NOMO-1 (cell line): ENCODE measurements at regions not wholly inside any gene's neighbourhood (a gene's known extent, or its start where the extent isn't known, plus 50 kb on each side); places are given as distances from the start of the nearest gene placed in this dataset.

Source experiments
- DNase-seq, 2 experiments: peaks; one replicate each; lab custom pipeline; 2025; ENCODE audit not compliant: unreplicated experiment in 2 of 2; lab: John Stamatoyannopoulos, UW

- no peak for DNase-seq
Observed at GRCh38 chr20:57043669-57044268, 222.7 kb downstream of the BMP7 start.

- peak; percentile 16 to 36 for DNase-seq
Observed at GRCh38 chr20:57047281-57048026, 219.0 kb downstream of the BMP7 start.

- peak; percentile 80 to 81 for DNase-seq
Observed at GRCh38 chr20:57048027-57048869, 218.2 kb downstream of the BMP7 start.

DNA sequence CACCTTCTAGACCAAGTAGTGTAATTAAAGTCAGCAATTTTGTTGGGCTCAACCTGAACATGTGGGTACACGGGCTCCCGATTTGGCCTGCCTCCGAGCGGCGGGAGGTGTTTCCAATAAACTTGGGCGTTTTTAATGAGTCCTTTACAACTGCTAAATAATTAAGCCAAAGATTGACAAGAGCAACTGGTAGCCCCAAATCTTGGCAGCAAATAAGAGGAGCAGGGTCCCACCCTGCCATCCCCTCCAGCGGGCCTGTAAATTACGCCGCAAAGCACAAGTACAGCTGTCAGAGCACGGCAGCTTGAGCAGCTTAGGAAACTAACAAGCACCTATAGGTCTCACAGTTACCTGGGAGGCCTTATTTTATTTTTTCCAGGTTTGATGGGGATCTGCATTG is 217.1 kb downstream of the BMP7 start:
- DNase-seq = no peak

GRCh38 chr20:57051096-57051495 is 215.3 kb downstream of the BMP7 start:
- no peak for DNase-seq

- no peak for DNase-seq
Observed at GRCh38 chr20:57053067-57053466, 213.4 kb downstream of the BMP7 start.

GRCh38 chr20:57053793-57054552 is 212.5 kb downstream of the BMP7 start:
- DNase-seq = no peak

- no peak for DNase-seq
Observed at GRCh38 chr20:57055345-57055744, 211.1 kb downstream of the BMP7 start.

DNA sequence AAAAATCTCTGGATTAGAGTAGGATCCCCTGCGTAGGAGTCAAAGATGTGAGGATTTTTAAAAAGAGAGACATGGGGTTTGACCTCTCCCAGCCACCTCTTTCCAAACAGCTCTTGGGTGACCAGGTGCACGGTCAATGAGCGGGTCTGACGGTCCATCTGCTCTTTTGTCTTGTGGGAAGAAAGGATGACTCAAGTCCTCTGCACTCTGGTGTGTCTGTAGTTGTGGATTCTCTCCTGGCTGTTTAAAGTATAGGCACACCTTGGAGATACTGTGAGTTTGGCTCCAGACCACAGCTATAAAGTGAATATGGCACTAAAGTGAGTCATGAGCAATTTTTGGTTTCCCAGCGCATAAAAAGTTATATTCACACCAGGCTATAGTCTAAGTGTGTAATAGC is 209.8 kb downstream of the BMP7 start:
- DNase-seq = no peak

DNA sequence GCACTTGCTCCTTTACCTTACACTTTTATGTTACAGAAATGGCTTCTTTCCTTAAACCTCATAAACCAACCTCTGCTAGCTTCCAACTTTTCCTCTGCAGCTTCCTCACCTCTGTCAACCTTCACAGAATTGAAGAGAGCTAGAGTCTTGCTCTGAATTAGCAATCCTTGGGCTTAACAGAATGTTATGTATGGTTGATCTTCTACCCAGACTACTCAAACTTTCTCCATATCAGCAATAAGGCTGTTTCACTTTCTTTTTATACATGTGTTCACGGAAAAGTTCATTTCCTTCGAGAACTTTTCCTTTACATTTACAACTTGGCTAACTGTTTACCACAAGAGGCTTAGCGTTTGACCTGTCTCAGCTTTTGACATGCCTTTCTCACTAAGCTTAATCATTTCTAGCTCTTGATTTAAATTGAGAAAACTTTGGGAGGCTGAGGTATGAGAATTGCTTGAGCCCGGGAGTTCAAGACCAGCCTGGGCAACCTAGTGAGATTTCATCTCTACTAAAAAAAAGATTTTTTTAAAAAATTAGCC is 207.3 kb downstream of the BMP7 start:
- DNase-seq = no peak

DNA sequence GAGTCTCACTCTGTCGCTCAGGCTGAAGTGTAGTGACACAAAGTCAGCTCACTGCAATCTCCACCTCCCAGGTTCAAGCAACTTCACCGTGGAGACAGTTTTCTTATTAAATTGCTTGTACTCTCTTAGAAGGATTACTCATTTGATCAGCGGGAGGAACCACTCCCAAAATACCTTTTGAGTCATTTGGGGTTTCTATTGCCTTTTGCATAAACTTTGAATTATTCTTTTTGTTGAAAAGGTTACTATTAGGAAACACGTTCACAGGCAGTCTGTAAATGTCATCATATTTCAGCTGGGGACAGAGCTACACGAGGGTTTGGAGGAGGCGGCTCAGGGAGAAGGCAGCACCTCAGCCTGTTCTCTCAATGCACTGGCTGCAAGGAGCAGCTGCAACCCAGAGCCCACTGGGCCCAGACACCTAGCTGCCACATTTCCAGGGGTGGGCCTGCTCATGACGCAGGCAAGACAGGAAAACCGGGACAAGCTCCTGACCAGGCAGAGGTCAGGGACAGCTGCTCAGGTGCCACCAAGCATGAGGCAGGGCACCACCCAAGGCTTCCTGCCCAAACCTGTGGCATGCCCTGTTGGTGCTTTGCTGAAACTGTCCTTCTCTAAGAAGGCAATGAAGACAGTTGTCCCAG is 205.9 kb downstream of the BMP7 start:
- peak in 1 of 2 experiments; percentile 20 for DNase-seq

- no peak for DNase-seq
Observed at GRCh38 chr20:57061051-57061900, 205.2 kb downstream of the BMP7 start.

DNA sequence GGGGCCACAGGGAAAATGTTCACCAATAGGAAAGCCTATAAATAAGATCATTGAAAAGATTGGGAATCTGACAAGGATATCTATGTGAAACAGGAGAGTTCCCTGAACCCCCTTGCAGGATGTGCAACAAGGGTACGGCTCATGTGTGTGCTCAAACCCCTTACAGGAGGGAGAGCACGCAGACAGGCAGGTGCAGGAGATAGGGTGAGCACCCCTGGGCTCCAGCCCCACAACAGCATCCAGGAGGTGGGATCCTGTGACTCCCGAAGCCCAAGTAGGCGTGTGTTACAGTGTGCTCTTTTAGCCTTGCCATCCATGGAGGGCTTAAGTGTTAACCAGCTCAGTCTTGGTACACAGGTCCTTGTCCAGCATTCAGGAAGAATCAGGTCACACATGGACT is 204.2 kb downstream of the BMP7 start:
- no peak for DNase-seq

DNA sequence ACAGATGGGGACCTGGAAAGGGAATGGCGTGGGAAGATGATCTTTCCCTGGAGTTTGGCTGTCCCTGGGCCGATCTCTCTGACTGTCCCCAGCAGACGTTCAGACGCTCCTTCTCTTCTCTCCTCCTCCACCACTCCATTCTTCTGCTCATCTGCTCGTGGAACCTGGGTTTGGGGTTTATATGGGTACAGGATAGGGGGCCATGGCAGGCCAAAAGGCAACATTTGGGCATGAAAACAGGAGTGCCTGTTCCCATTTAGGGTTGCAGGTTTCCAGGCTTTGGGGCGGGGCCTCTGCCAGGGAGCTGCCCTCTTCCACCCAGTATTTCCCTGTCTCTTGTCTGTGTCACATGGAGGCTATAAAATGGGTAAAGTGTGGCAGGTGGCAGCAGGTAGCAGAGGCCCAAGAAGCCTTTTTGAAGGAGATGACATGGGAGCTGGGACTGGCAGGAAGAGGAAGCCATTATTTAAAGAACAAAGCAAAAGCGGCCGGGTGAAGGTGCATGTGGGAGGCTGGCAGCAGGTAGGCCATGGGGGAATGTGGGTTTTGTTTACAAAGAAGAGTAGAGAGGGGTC is 203.7 kb downstream of the BMP7 start:
- no peak for DNase-seq

DNA sequence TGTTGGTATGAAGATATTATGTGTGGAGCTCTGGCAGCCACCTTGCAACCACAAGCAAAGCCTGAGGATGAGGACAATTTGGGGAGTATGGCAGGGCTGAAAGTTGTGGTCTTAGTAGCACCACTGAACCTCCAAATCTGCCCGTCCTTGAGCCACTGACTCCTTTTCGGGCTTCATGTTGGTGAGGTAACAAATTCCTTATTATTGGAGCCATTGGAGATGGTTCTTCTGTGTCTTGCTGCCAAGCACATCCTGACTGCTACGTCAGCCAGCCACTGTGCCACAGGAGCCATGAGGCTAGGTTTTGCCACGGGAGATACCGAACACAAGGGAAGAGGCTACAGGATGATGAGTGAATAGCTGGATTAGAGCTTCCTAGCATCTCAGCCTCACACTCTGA is 201.6 kb downstream of the BMP7 start:
- no peak for DNase-seq

GRCh38 chr20:57065646-57066045 is 200.8 kb downstream of the BMP7 start:
- no peak for DNase-seq

GRCh38 chr20:57066126-57066900 is 200.1 kb downstream of the BMP7 start:
- no peak for DNase-seq

DNA sequence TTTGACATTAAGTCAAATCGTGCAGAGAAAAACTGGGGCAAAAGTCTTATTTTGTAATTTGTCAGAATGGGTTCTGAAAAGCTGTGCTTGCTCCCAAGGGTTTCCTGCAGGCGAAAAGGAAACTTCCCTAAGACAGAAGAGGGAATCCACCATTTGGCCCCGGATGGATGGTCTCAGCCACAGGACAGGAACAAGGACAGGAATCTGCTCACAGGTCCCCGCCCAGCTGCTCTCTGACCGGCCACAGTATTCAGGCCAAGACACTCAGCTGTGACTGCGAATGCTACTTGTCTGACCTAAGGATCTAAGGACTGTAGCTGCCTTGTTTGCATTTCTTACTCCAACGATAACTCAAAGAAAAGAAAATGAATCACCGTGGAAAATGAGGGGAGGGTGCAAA is 197.0 kb downstream of the BMP7 start:
- DNase-seq = no peak
